Ishikawa (cell line): ENCODE measurements at regions not wholly inside any gene's neighbourhood (a gene's known extent, or its start where the extent isn't known, plus 50 kb on each side); places are given as distances from the start of the nearest gene placed in this dataset.

Experiments
- CEBPB ChIP-seq: IDR thresholded peaks from 2 replicates; pipeline ENCODE4 v1.6.1; 2012
- CREB1 ChIP-seq: IDR thresholded peaks from 2 replicates; pipeline ENCODE4 v1.6.1; 2012; ENCODE audit warnings: low read depth
- EGR1 ChIP-seq: IDR thresholded peaks from 2 replicates; pipeline ENCODE4 v1.6.1; 2012
- EP300 ChIP-seq: IDR thresholded peaks from 2 replicates; pipeline ENCODE4 v1.6.1; 2012; ENCODE audit warnings: borderline replicate concordance
- FOXM1 ChIP-seq: IDR thresholded peaks from 2 replicates; pipeline ENCODE4 v1.6.1; 2012; ENCODE audit warnings: low read depth, borderline replicate concordance
- NFIC ChIP-seq: IDR thresholded peaks from 2 replicates; pipeline ENCODE4 v1.6.1; 2012
- RAD21 ChIP-seq: IDR thresholded peaks from 2 replicates; pipeline ENCODE4 v1.6.1; 2012; ENCODE audit warnings: low read depth
- TAF1 ChIP-seq: IDR thresholded peaks from 2 replicates; pipeline ENCODE4 v1.6.1; 2012; ENCODE audit warnings: low read depth, mild to moderate bottlenecking
- TCF12 ChIP-seq: IDR thresholded peaks from 2 replicates; pipeline ENCODE4 v1.6.1; 2012; ENCODE audit warnings: low read depth
- TEAD4 ChIP-seq: IDR thresholded peaks from 2 replicates; pipeline ENCODE4 v1.6.1; 2012
- YY1 ChIP-seq: IDR thresholded peaks from 2 replicates; pipeline ENCODE4 v1.6.1; 2012; ENCODE audit warnings: low read depth
- ZBTB7A ChIP-seq: IDR thresholded peaks from 2 replicates; pipeline ENCODE4 v1.6.1; 2012; ENCODE audit warnings: low read depth
- TF ChIP-seq, protein P1 (sequence below): IDR thresholded peaks from 2 replicates; pipeline ENCODE4 v1.6.1; 2012
- TF ChIP-seq, protein P2 (sequence below): IDR thresholded peaks from 2 replicates; pipeline ENCODE4 v1.6.1; 2012; ENCODE audit warnings: low read depth, mild to moderate bottlenecking
- TF ChIP-seq, protein P3 (sequence below): IDR thresholded peaks from 2 replicates; pipeline ENCODE4 v1.6.1; 2012

DNA sequence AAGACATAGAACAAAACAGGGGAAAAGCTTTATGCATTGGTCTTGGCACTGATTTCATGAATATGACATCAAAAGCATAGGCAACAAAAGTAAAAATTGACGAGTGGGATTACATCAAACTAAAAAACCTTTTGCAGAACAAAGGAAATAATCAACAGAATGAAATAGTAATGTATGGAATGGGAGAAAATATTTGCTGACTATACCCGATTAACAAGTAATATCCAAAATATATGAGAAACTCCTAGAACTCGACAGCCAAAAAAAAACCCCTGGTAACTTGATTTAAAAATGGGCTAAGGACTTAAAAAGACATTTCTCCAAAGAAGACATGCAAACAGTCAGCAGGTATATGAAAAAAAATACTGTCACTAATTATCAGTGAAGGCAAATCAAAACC, 231.7 kb upstream of the MAN1A1 start:
- no peak for TF ChIP-seq TEAD4
- TF ChIP-seq, protein P1, sequence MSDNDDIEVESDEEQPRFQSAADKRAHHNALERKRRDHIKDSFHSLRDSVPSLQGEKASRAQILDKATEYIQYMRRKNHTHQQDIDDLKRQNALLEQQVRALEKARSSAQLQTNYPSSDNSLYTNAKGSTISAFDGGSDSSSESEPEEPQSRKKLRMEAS, result no peak
- no peak for TF ChIP-seq TCF12
- TF ChIP-seq, protein P2, sequence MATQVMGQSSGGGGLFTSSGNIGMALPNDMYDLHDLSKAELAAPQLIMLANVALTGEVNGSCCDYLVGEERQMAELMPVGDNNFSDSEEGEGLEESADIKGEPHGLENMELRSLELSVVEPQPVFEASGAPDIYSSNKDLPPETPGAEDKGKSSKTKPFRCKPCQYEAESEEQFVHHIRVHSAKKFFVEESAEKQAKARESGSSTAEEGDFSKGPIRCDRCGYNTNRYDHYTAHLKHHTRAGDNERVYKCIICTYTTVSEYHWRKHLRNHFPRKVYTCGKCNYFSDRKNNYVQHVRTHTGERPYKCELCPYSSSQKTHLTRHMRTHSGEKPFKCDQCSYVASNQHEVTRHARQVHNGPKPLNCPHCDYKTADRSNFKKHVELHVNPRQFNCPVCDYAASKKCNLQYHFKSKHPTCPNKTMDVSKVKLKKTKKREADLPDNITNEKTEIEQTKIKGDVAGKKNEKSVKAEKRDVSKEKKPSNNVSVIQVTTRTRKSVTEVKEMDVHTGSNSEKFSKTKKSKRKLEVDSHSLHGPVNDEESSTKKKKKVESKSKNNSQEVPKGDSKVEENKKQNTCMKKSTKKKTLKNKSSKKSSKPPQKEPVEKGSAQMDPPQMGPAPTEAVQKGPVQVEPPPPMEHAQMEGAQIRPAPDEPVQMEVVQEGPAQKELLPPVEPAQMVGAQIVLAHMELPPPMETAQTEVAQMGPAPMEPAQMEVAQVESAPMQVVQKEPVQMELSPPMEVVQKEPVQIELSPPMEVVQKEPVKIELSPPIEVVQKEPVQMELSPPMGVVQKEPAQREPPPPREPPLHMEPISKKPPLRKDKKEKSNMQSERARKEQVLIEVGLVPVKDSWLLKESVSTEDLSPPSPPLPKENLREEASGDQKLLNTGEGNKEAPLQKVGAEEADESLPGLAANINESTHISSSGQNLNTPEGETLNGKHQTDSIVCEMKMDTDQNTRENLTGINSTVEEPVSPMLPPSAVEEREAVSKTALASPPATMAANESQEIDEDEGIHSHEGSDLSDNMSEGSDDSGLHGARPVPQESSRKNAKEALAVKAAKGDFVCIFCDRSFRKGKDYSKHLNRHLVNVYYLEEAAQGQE, result no peak
- no peak for TF ChIP-seq NFIC
- TF ChIP-seq YY1, result no peak
- no peak for TF ChIP-seq FOXM1

DNA sequence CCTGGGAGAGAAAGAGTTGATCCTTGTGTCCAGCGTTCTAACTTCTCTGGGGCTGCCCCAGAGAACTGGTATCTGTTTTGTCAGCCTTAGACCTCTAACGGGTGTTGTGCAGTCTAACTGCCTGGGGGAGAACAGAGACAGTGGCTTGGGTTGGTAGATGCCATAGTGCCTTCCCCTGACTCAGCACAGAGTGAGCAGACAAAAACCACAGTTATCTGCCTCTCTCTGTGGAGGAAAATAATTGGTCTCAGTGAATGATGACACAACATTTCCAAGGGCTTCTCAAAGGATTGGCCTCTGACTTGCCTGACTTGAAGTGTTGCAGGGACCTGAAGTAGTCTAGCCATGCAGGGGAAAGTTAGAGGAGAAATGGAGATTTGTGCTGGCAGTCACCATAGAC, 226.2 kb upstream of the MAN1A1 start:
- TF ChIP-seq, protein P3, sequence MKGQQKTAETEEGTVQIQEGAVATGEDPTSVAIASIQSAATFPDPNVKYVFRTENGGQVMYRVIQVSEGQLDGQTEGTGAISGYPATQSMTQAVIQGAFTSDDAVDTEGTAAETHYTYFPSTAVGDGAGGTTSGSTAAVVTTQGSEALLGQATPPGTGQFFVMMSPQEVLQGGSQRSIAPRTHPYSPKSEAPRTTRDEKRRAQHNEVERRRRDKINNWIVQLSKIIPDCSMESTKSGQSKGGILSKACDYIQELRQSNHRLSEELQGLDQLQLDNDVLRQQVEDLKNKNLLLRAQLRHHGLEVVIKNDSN, result no peak
- TF ChIP-seq RAD21, result no peak
- no peak for TF ChIP-seq YY1
- TF ChIP-seq EGR1, result no peak
- TF ChIP-seq EP300, result no peak
- TF ChIP-seq, protein P1, result no peak
- TF ChIP-seq NFIC, result no peak
- TF ChIP-seq TAF1, result no peak
- TF ChIP-seq TEAD4, result no peak
- TF ChIP-seq FOXM1, result no peak
- no peak for TF ChIP-seq CREB1
- no peak for TF ChIP-seq CEBPB
- no peak for TF ChIP-seq ZBTB7A
- no peak for TF ChIP-seq TCF12
- TF ChIP-seq, protein P2, result no peak

DNA sequence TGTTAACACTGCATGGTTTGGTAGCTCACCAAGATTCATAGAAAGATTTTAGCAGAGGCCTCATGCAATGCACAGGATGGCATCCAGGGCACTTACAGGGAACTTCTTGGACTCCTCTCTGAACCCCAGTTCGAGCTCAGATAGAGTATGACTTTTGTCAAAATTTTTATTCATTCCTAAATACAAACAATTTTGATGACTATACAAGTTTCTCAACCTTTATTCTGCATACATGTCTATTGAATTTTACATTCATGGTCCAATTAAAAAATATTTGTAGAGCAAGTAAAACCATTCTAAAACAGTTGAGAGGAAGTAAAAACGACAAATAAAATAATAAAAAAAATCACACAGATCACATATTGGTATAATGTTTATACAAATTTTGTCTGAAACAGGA, 219.0 kb upstream of the MAN1A1 start:
- TF ChIP-seq FOXM1 (no peak), YY1 (no peak), ZBTB7A (no peak), RAD21 (no peak), TEAD4 (no peak), TCF12 (no peak), CEBPB (no peak), EGR1 (no peak), EP300 (no peak), TAF1 (no peak), CREB1 (no peak), NFIC (no peak)
- TF ChIP-seq, protein P1, result no peak
- TF ChIP-seq, protein P3, result no peak
- TF ChIP-seq, protein P2, result no peak

DNA sequence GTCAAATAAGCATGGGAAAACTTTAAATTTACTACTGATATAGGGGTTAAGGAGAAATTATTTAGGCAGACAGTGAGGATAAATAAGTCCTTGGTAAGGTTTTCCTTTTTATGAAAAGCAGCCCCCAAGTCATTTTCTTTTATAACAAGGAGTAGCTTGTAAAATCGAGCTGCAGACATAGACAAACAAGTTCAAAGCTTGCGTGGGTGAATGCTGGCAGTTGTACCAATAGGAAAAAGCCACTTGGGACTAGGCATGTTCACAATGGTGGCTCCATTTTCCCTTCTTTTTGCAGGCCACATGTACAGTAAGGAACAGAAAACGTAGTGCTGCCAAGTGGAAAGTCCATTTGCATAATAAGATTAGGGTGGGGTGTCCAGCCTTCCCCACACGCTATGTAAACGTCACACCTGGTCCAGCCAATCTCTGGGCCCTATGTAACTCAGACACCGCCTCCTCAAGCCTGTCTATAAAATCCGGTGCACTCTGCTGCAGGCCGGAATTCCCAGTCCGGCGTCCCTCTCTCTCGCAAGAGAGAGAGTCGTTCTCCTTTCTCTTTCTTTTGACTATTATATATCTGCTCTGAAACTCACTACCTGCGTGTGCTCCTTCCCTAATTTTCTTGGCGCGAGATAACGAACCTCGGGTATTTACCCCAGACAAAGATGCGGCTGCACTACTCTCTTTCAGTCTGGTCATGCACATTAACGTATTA, 217.1 kb upstream of the MAN1A1 start:
- TF ChIP-seq, protein P3, result no peak
- TF ChIP-seq TEAD4 (no peak), YY1 (no peak)
